ENCODE measurements at regions not wholly inside any gene's neighbourhood (a gene's known extent, or its start where the extent isn't known, plus 50 kb on each side); places are given as distances from the start of the nearest gene placed in this dataset.

GRCh38 chr4:11912886-11913285, 484.2 kb upstream of the HS3ST1 start:
- no peak for DNase-seq
- TF ChIP-seq CTCF (IDR thresholded peaks at IDR 0.05; ENCODE audit: insufficient read depth in 1 of 2, low read depth in 1 of 2, low read length in 1 of 2, severe bottlenecking in 1 of 2, unreplicated experiment in 1 of 2) = no peak
- H3K4me1 Mint-ChIP-seq (ENCODE audit: low read depth, unreplicated experiment) = no peaks in the 10 kb centered on the region
- no peak overlapping the region for H3K27ac Mint-ChIP-seq (ENCODE audit: unreplicated experiment)
- H3K9me3 Mint-ChIP-seq (ENCODE audit: unreplicated experiment) = peaks cover 22% of the 10 kb centered on the region
- no peaks in the 10 kb centered on the region for H3K36me3 ChIP-seq (ENCODE audit: control insufficient read depth, insufficient read depth, low read length)
- no peaks in the 10 kb centered on the region for H3K9me3 ChIP-seq
- no TSS peak for BruUV-seq (replicated peaks)
- intact Hi-C loops (cut with micrococcal nuclease; ENCODE audit: unreplicated experiment) = no loop called here
- H3K36me3 Mint-ChIP-seq (ENCODE audit: insufficient read depth, unreplicated experiment) = no peaks in the 10 kb centered on the region
- H3K27me3 ChIP-seq (replicated peaks; ENCODE audit: control insufficient read depth, insufficient read depth, low read length) = no peaks in the 10 kb centered on the region
- H3K4me1 ChIP-seq = no peaks in the 10 kb centered on the region
- CTCF ChIA-PET = no interaction called here
- H3K4me3 ChIP-seq (ENCODE audit: low read depth, low read length) = no peak overlapping the region
- H3K4me3 Mint-ChIP-seq (ENCODE audit: unreplicated experiment) = no peak overlapping the region
- POLR2A ChIA-PET = no interaction called here
- no peaks in the 10 kb centered on the region for H3K27me3 Mint-ChIP-seq (ENCODE audit: insufficient read depth, unreplicated experiment)

- Mint-ChIP-seq H3K27me3 (ENCODE audit: insufficient read depth, unreplicated experiment) (peaks cover 4% of the 10 kb centered on the region), H3K4me3 (ENCODE audit: unreplicated experiment) (no peak overlapping the region), H3K36me3 (ENCODE audit: insufficient read depth, unreplicated experiment) (no peaks in the 10 kb centered on the region), H3K9me3 (ENCODE audit: unreplicated experiment) (peaks cover 11% of the 10 kb centered on the region), H3K27ac (ENCODE audit: unreplicated experiment) (no peak overlapping the region), H3K4me1 (ENCODE audit: low read depth, unreplicated experiment) (no peaks in the 10 kb centered on the region)
- CTCF ChIA-PET = no interaction called here
- Histone ChIP-seq H3K9me3 (no peaks in the 10 kb centered on the region), H3K4me1 (no peaks in the 10 kb centered on the region), H3K36me3 (ENCODE audit: control insufficient read depth, insufficient read depth, low read length) (no peaks in the 10 kb centered on the region), H3K27me3 (replicated peaks; ENCODE audit: control insufficient read depth, insufficient read depth, low read length) (no peaks in the 10 kb centered on the region), H3K4me3 (ENCODE audit: low read depth, low read length) (no peak overlapping the region)
- no TSS peak for BruUV-seq (replicated peaks)
- no peak for DNase-seq
- POLR2A ChIA-PET = no interaction called here
- intact Hi-C loops (cut with micrococcal nuclease; ENCODE audit: unreplicated experiment) = no loop called here
- TF ChIP-seq CTCF (IDR thresholded peaks at IDR 0.05; ENCODE audit: insufficient read depth in 1 of 2, low read depth in 1 of 2, low read length in 1 of 2, severe bottlenecking in 1 of 2, unreplicated experiment in 1 of 2) = no peak
Measured at GRCh38 chr4:11910812-11911211, 482.1 kb upstream of the HS3ST1 start.

- TF ChIP-seq CTCF (IDR thresholded peaks at IDR 0.05; ENCODE audit: insufficient read depth in 1 of 2, low read depth in 1 of 2, low read length in 1 of 2, severe bottlenecking in 1 of 2, unreplicated experiment in 1 of 2) = no peak
- BruUV-seq (replicated peaks) = no TSS peak
- Histone ChIP-seq H3K4me3 (ENCODE audit: low read depth, low read length) (no peak overlapping the region), H3K9me3 (no peaks in the 10 kb centered on the region), H3K4me1 (no peaks in the 10 kb centered on the region), H3K36me3 (ENCODE audit: control insufficient read depth, insufficient read depth, low read length) (no peaks in the 10 kb centered on the region), H3K27me3 (replicated peaks; ENCODE audit: control insufficient read depth, insufficient read depth, low read length) (no peaks in the 10 kb centered on the region)
- no peak for DNase-seq
- H3K9me3 Mint-ChIP-seq (ENCODE audit: unreplicated experiment) = no peaks in the 10 kb centered on the region
- CTCF ChIA-PET = no interaction called here
- no peak overlapping the region for H3K27ac Mint-ChIP-seq (ENCODE audit: unreplicated experiment)
- H3K4me1 Mint-ChIP-seq (ENCODE audit: low read depth, unreplicated experiment) = no peaks in the 10 kb centered on the region
- POLR2A ChIA-PET = no interaction called here
- H3K4me3 Mint-ChIP-seq (ENCODE audit: unreplicated experiment) = no peak overlapping the region
- intact Hi-C loops (cut with micrococcal nuclease; ENCODE audit: unreplicated experiment) = no loop called here
- no peaks in the 10 kb centered on the region for H3K36me3 Mint-ChIP-seq (ENCODE audit: insufficient read depth, unreplicated experiment)
- H3K27me3 Mint-ChIP-seq (ENCODE audit: insufficient read depth, unreplicated experiment) = peaks cover 9% of the 10 kb centered on the region
Measured at GRCh38 chr4:11908712-11909111, 480.0 kb upstream of the HS3ST1 start.

All from Caco-2 (cell line).